HG03175 (cell line): ENCODE measurements at regions not wholly inside any gene's neighbourhood (a gene's known extent, or its start where the extent isn't known, plus 50 kb on each side); places are given as distances from the start of the nearest gene placed in this dataset.
A peak's percentile ranks its signal among the peaks of the same experiment; 100 is the strongest.
"Not testable (repeated sequence)": the region's sequence is repeated elsewhere in the genome, so short reads cannot be mapped to it uniquely, and the experiment has no call there.

ENCODE experiments used
- ATAC-seq: cut with Tn5 transposase; IDR thresholded peaks from one replicate; pipeline ENCODE4 v1.9.1; 2021; ENCODE audit warnings: mild to moderate bottlenecking, moderate library complexity; ENCODE audit not compliant: unreplicated experiment

DNA sequence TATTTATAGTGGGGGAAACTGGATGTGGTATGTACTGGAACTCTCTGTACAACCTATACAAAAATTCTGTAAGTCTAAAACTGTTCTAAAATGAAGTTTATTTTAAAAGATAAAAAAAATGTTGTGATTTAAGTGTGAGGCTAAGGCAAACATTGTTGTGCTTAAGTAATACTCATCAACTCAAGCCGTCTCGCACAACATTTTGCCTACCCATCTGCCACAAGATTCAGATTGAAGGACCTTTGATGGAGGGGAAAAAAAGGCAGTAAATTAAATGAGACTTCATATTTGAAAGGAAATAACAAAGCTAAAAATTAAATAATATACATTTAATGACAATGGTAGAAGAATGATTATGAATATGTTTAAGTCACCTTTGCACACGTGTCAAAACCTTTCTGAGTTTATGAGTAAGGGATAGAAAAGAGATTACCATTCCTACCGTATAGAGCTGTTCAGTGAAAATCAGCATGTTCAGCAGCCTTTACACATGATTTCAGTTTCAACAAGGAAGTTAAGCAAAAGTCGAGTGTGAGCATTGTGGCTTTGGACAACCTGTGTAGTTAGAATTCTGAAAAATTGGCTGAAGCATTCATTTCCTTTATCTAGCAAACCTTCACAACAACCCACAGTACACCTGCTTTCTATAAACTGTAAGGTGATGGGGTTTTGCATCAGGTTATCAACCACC lies 499.3 kb downstream of the IRS1 start:
- peak; percentile 64 for ATAC-seq

- ATAC-seq: no peak
Measured at GRCh38 chr2:226299771-226300170, 499.8 kb downstream of the IRS1 start.

GRCh38 chr2:226295681-226296080 lies 503.9 kb downstream of the IRS1 start:
- no peak for ATAC-seq

DNA sequence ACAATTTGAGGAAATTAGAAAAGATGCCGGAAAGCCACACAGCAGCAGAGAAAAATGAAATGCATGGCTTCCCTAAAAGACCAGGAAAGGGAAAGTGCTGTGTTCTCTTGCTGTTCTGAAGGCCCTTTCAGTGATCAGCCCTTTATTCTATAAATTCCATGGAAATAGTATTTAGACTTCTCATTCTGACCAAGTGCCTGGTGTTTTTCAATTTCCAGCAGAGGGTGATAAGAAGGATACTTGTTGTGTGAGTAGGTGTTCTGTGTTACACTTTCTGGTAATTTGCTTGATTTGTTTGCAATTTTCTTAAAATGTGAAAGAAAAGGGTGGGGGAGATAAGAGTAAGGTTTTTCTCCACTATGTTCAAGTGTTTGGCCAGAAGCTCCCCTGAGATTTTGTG lies 504.5 kb downstream of the IRS1 start:
- ATAC-seq: no peak

- ATAC-seq: not testable (repeated sequence)
Measured at GRCh38 chr2:226291281-226291680, 508.3 kb downstream of the IRS1 start.

DNA sequence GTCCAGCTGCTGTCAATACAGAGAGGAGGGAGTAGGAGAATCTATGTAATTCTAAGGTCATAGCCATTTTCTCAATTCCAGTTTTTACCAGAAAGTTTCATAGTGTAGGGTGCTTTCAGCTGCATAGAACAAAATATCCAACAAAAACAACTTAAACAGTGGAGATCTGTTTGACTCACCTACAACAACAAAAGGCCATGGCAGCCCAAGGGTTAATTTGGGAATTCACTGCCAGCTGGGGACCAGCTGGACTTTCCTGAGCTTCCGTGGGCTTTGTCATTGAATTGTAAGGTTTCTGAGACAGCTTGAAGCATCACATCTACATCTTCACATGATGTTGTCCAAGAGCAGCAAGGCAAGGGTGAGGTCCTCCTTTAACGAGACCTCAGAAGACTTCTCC lies 512.7 kb downstream of the IRS1 start:
- no peak for ATAC-seq

DNA sequence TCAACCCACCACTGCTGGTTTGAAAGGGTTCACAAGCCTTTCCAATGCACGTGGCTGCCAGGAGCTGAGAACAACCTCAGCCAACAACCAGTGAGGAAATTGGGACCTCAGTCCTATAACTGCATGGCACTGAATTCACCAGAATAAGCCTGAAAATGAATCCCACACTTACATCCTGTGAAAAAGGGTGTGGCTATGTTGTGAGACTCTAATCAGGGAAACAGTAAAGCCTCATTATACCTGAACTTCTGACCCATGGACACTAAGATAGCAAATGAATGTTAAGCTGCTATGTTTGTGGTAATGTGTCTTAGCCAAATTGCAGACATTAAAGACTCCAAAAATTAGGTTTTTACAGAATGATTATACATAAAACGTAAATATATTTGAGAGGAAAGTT lies 515.8 kb downstream of the IRS1 start:
- no peak for ATAC-seq

DNA sequence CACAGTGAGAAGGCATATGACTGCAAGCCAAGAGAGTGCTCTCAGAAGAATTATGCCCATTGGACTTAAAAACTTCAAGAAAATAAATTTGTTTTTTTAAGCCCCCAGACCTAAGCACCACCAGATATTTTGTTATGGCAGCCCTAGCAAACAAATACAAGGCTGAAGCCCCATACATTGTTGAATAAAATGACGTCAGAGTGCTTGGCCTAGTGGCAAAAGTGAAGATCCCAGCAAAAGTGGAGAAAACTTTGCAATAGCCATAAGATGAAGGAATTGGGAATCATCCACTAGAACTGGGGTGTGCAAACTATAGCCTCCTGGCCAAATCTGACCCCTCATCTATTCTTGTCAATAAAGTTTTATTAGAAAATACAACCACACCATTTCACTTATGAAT lies 517.5 kb downstream of the IRS1 start:
- no peak for ATAC-seq

DNA sequence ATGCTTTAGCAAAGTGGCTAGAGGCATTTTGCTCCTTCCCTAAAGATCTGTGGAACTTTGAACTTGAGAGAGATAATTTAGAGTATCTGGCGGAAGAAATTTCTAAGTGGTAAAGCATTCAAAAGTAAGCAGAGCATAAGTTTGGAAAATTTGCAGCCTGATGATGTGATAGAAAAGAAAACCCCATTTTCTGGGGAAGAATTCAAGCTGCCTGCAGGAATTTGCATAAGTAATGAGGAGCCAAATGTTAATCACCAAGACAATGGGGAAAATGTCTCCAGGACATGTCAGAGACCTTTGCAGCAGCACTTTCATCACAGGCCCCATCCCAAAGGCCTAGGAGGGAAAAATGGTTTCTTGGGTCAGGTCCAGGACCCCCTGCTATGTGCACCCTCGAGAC lies 519.5 kb downstream of the IRS1 start:
- not testable (repeated sequence) for ATAC-seq

DNA sequence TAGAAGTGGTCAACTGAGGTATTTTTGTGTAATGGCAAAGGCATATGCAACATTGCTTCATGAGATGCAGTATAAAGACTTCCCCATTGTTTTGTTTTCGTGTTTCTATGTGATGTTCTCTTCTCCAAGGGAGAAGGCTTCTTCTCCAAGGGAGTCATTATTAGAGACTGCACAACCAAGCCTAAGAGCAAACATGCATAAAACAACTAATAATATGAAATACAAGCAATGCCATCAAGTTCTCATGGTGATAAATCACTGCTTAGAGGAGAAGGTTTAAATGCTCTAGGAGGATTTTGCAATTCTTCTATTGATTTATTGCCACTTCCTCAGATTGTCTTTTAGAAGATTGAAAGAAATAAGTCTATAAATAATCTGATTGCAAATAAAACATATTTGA lies 524.4 kb downstream of the IRS1 start:
- ATAC-seq: no peak

DNA sequence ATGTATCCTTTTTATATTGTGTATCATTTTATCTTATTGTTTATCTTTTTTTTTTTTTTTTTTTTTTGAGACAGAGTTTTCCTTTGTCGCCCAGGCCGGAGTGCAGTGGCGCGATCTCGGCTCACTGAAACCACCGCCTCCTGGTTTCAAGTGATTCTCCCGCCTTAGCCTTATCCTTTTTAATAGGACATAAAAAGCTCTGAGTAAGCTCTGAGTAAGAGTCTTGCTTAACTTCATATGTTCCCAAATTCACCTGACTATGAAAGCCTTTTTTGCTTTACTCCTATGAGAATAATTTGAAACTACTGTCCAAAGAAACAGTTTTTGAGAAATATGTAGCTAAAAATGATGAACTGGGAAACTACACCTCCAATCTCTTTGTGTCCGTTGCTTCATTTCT lies 525.5 kb downstream of the IRS1 start:
- ATAC-seq: no peak

- ATAC-seq: no peak
Measured at GRCh38 chr2:226273440-226273839, 526.2 kb downstream of the IRS1 start.

GRCh38 chr2:226272435-226272834 lies 527.2 kb downstream of the IRS1 start:
- no peak for ATAC-seq

DNA sequence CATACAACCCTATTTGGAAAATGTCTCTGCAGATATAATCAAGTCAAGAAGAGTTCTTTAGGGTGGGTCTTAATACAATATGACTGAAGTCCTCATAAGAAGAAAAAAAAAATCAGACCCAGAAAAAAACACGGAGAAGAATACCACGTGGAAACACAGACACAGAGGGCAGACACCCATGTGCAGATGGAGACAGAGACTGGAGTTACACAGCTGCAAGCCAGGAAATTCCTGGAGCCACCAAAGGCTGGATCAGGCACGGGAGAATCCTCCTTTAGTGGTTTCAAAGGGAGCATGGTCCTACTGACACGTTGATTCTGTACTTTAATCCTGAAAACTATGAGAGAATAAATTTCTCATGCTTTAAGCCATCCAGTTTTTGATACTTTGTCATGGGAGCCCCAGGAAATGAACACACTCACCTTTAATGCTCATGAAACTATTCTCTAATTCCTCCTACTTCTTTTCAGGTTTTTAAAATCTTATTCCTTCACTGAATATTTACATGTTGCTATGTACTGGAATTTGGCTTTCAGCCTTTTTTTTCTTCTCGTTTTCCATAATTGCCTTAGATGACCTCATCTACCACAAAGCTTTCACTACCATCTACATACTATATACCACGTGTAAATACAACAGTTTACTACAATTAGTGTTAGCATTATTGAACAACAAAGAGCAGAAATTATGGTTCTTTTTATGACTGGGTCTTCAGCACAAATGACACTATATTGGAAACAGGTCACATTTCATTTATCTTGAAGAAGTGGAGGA lies 529.1 kb downstream of the IRS1 start:
- ATAC-seq: no peak

- ATAC-seq: no peak
Measured at GRCh38 chr2:226267516-226268289, 531.9 kb downstream of the IRS1 start.

DNA sequence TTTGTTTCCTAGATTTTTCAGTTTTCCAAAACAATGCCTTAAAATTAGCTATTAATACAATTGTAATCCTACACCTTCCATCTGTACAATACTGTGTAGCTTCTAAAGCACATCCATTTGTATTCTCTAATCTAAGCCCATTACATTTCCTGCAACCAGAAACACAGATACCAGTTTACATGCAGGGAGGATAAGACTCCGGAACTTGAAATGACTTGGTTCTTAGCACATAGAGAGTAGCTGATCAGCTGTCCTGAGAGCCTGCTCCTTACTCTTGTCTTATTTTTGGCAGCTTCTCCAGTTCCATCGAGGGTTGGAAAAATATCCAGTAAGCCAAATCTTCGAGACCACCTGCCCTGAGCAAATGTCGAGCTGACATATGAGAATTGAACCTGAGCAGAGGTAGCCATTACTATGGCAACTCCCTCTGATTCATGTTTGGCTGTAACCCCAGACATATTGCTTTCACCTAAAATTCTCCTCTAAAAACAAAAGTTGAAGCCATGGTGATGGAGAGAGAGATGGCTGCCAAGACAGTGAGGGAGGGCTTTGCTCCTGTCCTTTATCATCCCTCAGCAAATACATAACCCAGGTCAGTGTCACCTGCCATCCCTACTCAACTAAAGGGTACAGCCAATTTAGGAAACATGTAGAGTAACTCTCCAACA lies 542.8 kb downstream of the IRS1 start:
- no peak for ATAC-seq

- no peak for ATAC-seq
Measured at GRCh38 chr2:226256237-226256636, 543.4 kb downstream of the IRS1 start.

DNA sequence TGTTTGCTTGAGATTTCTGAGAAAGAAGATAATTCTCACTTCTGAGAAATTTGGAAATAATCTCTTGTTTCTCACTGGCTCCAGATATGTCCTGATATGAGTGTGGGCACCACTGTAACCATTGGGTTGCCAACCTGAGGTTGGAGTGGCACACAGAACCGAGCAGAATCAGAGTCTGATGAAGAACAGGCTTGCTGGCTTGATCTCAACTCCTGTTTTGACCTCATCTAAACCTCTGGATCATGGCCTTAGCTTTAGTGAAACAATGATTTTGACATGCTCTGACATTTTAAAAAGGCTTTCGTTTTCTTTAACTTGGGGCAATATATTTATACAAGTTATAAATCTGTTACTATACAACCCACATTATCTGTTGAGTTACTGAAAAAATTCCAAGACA lies 548.0 kb downstream of the IRS1 start:
- ATAC-seq: no peak

DNA sequence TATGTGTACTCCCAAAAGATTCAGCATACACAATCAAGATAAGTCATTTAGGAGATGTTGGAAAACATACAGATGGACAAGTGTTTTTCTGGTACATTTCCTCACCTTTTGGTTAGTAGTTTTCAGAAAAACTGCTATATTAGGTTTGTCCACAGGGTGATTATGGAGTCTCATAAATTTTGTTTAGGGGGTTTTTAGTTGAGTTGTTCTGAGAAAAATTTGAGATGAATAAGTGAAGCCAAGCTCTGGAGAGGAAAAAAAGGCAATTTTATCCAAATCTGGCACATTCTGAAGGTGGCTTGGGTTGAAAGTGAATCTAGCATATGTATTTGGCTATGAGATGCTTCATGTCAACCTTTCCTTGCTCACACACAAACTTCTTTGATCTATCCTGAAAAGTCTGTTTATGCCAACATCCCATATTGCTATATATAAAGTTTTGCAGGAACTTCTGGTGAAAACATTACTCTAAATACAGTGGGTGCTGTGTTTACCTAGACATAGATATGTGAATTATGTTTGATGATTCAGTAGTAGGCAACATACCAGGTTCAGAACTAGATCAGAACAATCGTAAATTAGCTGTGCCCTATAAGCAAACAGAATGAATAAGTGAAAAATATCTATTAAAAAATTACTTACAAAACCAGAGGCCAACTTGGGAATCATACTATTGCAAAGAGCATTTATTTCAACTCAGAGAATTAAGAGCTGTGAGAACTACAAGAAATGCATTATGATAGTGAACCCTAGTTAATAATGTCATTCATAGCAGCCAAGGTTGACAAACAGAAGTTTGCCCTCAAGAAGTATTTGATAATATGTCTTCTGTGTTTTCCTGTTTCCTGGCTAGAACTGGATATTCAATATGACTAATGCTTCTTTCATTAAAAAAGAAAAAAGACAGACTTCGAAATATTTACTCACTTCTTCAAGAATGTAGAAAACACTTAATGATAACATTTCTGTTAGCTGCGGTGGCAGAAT lies 552.0 kb downstream of the IRS1 start:
- no peak for ATAC-seq

DNA sequence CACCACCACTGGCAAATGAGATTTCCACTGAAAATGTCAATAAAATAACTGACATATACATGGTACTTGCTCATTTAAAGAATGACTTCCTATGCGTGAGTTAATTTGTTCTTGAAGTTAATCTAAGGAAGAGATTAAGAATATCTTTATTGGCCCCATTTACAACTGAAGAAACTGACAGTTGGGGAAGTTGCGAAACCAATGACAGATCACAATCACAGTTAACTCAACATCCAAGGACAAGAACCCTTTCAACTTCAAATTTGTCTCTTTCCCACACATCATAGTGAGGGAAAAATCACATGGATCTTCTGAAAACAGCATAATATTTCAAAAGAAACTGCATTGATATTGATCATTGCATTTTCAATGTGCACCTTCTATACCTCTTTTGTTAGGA lies 565.4 kb downstream of the IRS1 start:
- ATAC-seq: no peak
